ENCODE measurements at regions not wholly inside any gene's neighbourhood (a gene's known extent, or its start where the extent isn't known, plus 50 kb on each side); places are given as distances from the start of the nearest gene placed in this dataset.

GRCh38 chrX:98114021-98114420, 1230.3 kb downstream of the RPA4 start:
- TF ChIP-seq CTCF (IDR thresholded peaks at IDR 0.05; ENCODE audit: low read depth, low read length, missing control alignments): no peak
- no peak for DNase-seq
- H3K4me3 ChIP-seq (ENCODE audit: low read depth, low read length): no peak overlapping the region
- H3K36me3 ChIP-seq (replicated peaks): no peaks in the 10 kb centered on the region
- in situ Hi-C loops (cut with HindIII; ENCODE audit: low pct_ligation_motif_present, low sequenced_read_pairs): no loop called here
- H3K27me3 ChIP-seq (replicated peaks): no peaks in the 10 kb centered on the region
- H3K27ac ChIP-seq: no peak overlapping the region

DNA sequence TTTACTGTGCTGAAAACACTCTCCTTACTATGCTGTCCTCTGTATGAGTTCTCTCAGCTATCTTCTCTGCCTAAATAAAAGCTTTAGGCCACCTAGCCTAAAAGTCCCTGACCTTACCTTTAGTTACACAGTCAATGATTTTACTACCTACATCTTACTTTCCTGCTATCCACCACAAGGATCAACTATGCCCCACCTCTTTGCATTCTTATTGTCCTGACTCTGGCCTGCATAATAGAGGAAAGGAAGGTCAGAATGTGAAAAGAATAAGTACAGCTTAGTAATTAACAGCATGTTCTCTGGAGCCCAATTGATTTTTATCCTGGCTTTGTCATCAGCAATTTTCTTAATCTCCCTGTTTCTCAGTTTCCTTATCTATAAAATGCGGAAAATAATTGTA, 1257.8 kb downstream of the RPA4 start:
- TF ChIP-seq CTCF (IDR thresholded peaks at IDR 0.05; ENCODE audit: low read depth, low read length, missing control alignments): no peak
- in situ Hi-C loops (cut with HindIII; ENCODE audit: low pct_ligation_motif_present, low sequenced_read_pairs): no loop called here
- no peaks in the 10 kb centered on the region for H3K36me3 ChIP-seq (replicated peaks)
- H3K27ac ChIP-seq: no peak overlapping the region
- no peaks in the 10 kb centered on the region for H3K27me3 ChIP-seq (replicated peaks)
- DNase-seq: no peak
- H3K4me3 ChIP-seq (ENCODE audit: low read depth, low read length): no peak overlapping the region

DNA sequence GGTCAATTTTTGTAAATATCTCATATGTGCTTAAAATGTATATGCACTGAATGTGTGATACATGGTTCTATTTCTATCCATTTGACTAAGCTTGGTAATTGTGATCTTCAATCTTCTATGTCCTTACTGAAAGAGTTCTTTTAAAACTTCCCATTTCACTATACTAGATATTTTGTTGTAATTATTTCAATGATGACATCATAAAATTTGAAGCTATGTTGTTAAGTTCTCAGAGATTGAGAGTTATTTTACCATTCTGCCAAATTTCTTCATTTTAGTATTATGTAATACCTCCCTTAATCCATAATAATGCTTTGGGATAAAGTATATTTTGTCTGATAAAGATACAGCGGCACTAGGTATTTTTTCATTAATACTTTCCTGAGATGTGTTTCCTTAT, 1307.3 kb downstream of the RPA4 start:
- DNase-seq: no peak
- Histone ChIP-seq H3K36me3 (replicated peaks) (no peaks in the 10 kb centered on the region), H3K4me3 (ENCODE audit: low read depth, low read length) (no peak overlapping the region), H3K27ac (no peak overlapping the region), H3K27me3 (replicated peaks) (no peaks in the 10 kb centered on the region)
- TF ChIP-seq CTCF (IDR thresholded peaks at IDR 0.05; ENCODE audit: low read depth, low read length, missing control alignments): no peak
- in situ Hi-C loops (cut with HindIII; ENCODE audit: low pct_ligation_motif_present, low sequenced_read_pairs): no loop called here

- Histone ChIP-seq H3K27me3 (replicated peaks) (no peaks in the 10 kb centered on the region), H3K27ac (no peak overlapping the region), H3K36me3 (replicated peaks) (no peaks in the 10 kb centered on the region), H3K4me3 (ENCODE audit: low read depth, low read length) (no peak overlapping the region)
- DNase-seq: no peak
- TF ChIP-seq CTCF (IDR thresholded peaks at IDR 0.05; ENCODE audit: low read depth, low read length, missing control alignments): no peak
- in situ Hi-C loops (cut with HindIII; ENCODE audit: low pct_ligation_motif_present, low sequenced_read_pairs): no loop called here
These were observed 1310.3 kb downstream of the RPA4 start for GRCh38 chrX:98194036-98194435.

DNA sequence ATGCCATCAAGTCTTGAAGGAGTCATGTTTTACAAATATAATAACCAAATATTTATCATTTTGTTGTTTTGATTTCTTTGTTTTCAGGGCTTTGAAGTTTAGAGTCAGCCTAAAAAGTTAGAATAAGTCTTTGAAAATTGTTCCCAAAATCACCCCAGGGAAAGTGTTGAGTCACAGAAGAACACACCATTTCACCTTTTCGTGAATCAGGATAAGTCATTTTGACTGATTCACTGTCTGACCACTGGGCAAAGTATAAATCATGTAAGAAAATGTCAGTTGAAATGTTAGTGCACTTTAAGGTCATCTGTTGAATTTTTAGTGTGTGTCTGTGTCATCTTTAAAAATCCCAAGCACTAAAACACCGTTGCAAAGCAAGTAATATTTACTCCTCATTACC, 1320.1 kb downstream of the RPA4 start:
- Histone ChIP-seq H3K27ac (no peak overlapping the region), H3K27me3 (replicated peaks) (no peaks in the 10 kb centered on the region), H3K4me3 (ENCODE audit: low read depth, low read length) (no peak overlapping the region), H3K36me3 (replicated peaks) (no peaks in the 10 kb centered on the region)
- no peak for DNase-seq
- TF ChIP-seq CTCF (IDR thresholded peaks at IDR 0.05; ENCODE audit: low read depth, low read length, missing control alignments): no peak
- in situ Hi-C loops (cut with HindIII; ENCODE audit: low pct_ligation_motif_present, low sequenced_read_pairs): no loop called here

DNA sequence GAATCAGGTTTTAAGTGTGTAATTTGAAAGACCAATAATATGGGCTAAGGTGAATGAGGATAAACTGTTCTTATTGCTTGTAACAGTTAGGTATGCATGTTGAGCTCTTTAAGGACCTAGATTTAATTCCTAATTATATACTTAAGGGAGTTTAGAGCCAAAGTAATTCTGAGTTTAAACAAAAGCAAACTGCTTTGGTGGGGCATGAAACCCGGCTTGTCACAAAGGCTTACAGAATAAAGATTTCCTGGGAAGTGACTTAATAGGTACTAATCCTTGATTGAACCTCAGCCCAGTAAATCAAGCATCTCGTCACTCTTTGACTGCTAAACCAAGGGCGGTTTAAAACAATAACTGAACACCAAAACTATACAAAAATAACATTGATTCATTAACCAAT, 1324.2 kb downstream of the RPA4 start:
- no peaks in the 10 kb centered on the region for H3K27me3 ChIP-seq (replicated peaks)
- TF ChIP-seq CTCF (IDR thresholded peaks at IDR 0.05; ENCODE audit: low read depth, low read length, missing control alignments): no peak
- no peak overlapping the region for H3K4me3 ChIP-seq (ENCODE audit: low read depth, low read length)
- no peak for DNase-seq
- in situ Hi-C loops (cut with HindIII; ENCODE audit: low pct_ligation_motif_present, low sequenced_read_pairs): no loop called here
- no peak overlapping the region for H3K27ac ChIP-seq
- H3K36me3 ChIP-seq (replicated peaks): no peaks in the 10 kb centered on the region

All from brain microvascular endothelial cell (primary cell).